H9 (cell line): ENCODE measurements at regions not wholly inside any gene's neighbourhood (a gene's known extent, or its start where the extent isn't known, plus 50 kb on each side); places are given as distances from the start of the nearest gene placed in this dataset.

ENCODE experiments used
- DNase-seq: peaks from one replicate; pipeline ENCODE4 v3.0.0-alpha.2; 2017
- H2AFZ ChIP-seq: one replicate; pipeline ENCODE4 v1.6.1; 2013; ENCODE audit warnings: mild to moderate bottlenecking, low read length, control low read depth, moderate library complexity
- H2AK5ac ChIP-seq: 2 replicates; pipeline ENCODE4 v1.6.1; 2013; ENCODE audit warnings: low read length, control low read depth, mixed read lengths; ENCODE audit not compliant: insufficient read length
- H2BK120ac ChIP-seq: one replicate; pipeline ENCODE4 v1.6.1; 2013; ENCODE audit warnings: low read depth, mild to moderate bottlenecking, low read length, control low read depth, inconsistent platforms; ENCODE audit not compliant: poor library complexity, severe bottlenecking
- H2BK12ac ChIP-seq: 2 replicates; pipeline ENCODE4 v1.6.1; 2013; ENCODE audit warnings: low read length, control low read depth, mixed read lengths, low read depth; ENCODE audit not compliant: insufficient read length
- H2BK15ac ChIP-seq: 2 replicates; pipeline ENCODE4 v1.6.1; 2013; ENCODE audit warnings: low read depth, low read length, control low read depth
- H2BK20ac ChIP-seq: one replicate; pipeline ENCODE4 v1.6.1; 2013; ENCODE audit warnings: low read depth, mild to moderate bottlenecking, low read length, control low read depth, inconsistent platforms; ENCODE audit not compliant: poor library complexity, severe bottlenecking
- H2BK5ac ChIP-seq: 2 replicates; pipeline ENCODE4 v1.6.1; 2013; ENCODE audit warnings: low read length, control low read depth, mixed read lengths; ENCODE audit not compliant: insufficient read length
- H3K14ac ChIP-seq: 2 replicates; pipeline ENCODE4 v1.6.1; 2013; ENCODE audit warnings: low read length, control low read depth; ENCODE audit not compliant: insufficient read depth
- H3K18ac ChIP-seq: 2 replicates; pipeline ENCODE4 v1.6.1; 2013; ENCODE audit warnings: low read depth, mild to moderate bottlenecking, mixed read lengths, low read length, control low read depth; ENCODE audit not compliant: insufficient read length
- H3K23ac ChIP-seq: 2 replicates; pipeline ENCODE4 v1.6.1; 2013; ENCODE audit warnings: low read length, control low read depth, mixed read lengths, low read depth; ENCODE audit not compliant: insufficient read length
- H3K23me2 ChIP-seq: 2 replicates; pipeline ENCODE4 v1.6.1; 2013; ENCODE audit warnings: low read depth, mild to moderate bottlenecking, mixed read lengths, low read length, control low read depth; ENCODE audit not compliant: insufficient read length, poor library complexity, severe bottlenecking
- H3K27ac ChIP-seq: 2 replicates; pipeline ENCODE4 v1.5.1; 2013; ENCODE audit warnings: low read length, control low read depth, mixed read lengths, low read depth; ENCODE audit not compliant: insufficient read length
- H3K27me3 ChIP-seq: 2 replicates; pipeline ENCODE4 v1.6.1; 2013; ENCODE audit warnings: low read length, control low read depth, inconsistent platforms; ENCODE audit not compliant: insufficient read depth
- H3K4ac ChIP-seq: 2 replicates; pipeline ENCODE4 v1.6.1; 2013; ENCODE audit warnings: low read depth, mild to moderate bottlenecking, control low read depth, inconsistent platforms, low read length, moderate library complexity
- H3K4me1 ChIP-seq: 2 replicates; pipeline ENCODE4 v1.6.1; 2013; ENCODE audit warnings: low read length, control low read depth, inconsistent platforms; ENCODE audit not compliant: insufficient read depth
- H3K4me2 ChIP-seq: 2 replicates; pipeline ENCODE4 v1.6.1; 2013; ENCODE audit warnings: low read length, control low read depth, mixed read lengths; ENCODE audit not compliant: insufficient read length, insufficient read depth
- H3K56ac ChIP-seq: 2 replicates; pipeline ENCODE4 v1.6.1; 2013; ENCODE audit warnings: low read depth, mild to moderate bottlenecking, mixed read lengths, low read length, control low read depth; ENCODE audit not compliant: insufficient read length
- H3K79me1 ChIP-seq: 2 replicates; pipeline ENCODE4 v1.6.1; 2013; ENCODE audit warnings: low read depth, mild to moderate bottlenecking, moderate library complexity, low read length, control low read depth, inconsistent platforms; ENCODE audit not compliant: insufficient read depth, poor library complexity, severe bottlenecking
- H3K79me2 ChIP-seq: 2 replicates; pipeline ENCODE4 v1.6.1; 2013; ENCODE audit warnings: low read length, control low read depth, inconsistent platforms; ENCODE audit not compliant: insufficient read depth
- H3K9ac ChIP-seq: 2 replicates; pipeline ENCODE4 v1.6.1; 2013; ENCODE audit warnings: low read length, control low read depth, mixed read lengths; ENCODE audit not compliant: insufficient read length; ENCODE audit errors: extremely low read depth
- H3K9me3 ChIP-seq: one replicate; pipeline ENCODE4 v1.6.1; 2013; ENCODE audit warnings: low read depth, low read length, inconsistent platforms; ENCODE audit not compliant: control insufficient read depth
- H3T11ph ChIP-seq: one replicate; pipeline ENCODE4 v1.6.1; 2013; ENCODE audit warnings: mild to moderate bottlenecking, low read length, control low read depth, inconsistent platforms
- H4K20me1 ChIP-seq: one replicate; pipeline ENCODE4 v1.6.1; 2013; ENCODE audit not compliant: control insufficient read depth, insufficient read length, insufficient read depth
- H4K5ac ChIP-seq: 2 replicates; pipeline ENCODE4 v1.6.1; 2013; ENCODE audit warnings: low read depth, mild to moderate bottlenecking, mixed read lengths, low read length, control low read depth; ENCODE audit not compliant: insufficient read length
- H4K8ac ChIP-seq: replicated peaks from 2 replicates; pipeline ENCODE4 v1.6.1; 2013; ENCODE audit warnings: low read length, control low read depth, mixed read lengths, low read depth; ENCODE audit not compliant: insufficient read length
- H4K91ac ChIP-seq: 2 replicates; pipeline ENCODE4 v1.6.1; 2013; ENCODE audit warnings: low read depth, mild to moderate bottlenecking, moderate library complexity, mixed read lengths, low read length, control low read depth; ENCODE audit not compliant: insufficient read length
- H3K27ac Mint-ChIP-seq, 3 experiments: 2 replicates in 2 of 3; 3 replicates in 1 of 3; pipeline ENCODE4 v1.8.0; 2020 to 2021; ENCODE audit warnings: mixed read lengths in 3 of 3, mild to moderate bottlenecking in 1 of 3, moderate library complexity in 1 of 3
- H3K27me3 Mint-ChIP-seq: 2 replicates; pipeline ENCODE4 v1.8.0; 2021; ENCODE audit warnings: low read depth, mild to moderate bottlenecking, moderate library complexity, mixed read lengths
- H3K36me3 Mint-ChIP-seq, 3 experiments: 2 replicates in 2 of 3; 3 replicates in 1 of 3; pipeline ENCODE4 v1.8.0; 2020 to 2021; ENCODE audit warnings: low read depth in 3 of 3, mixed read lengths in 3 of 3; ENCODE audit not compliant: insufficient read depth in 1 of 3
- H3K4me1 Mint-ChIP-seq, 2 experiments: 2 replicates each; pipeline ENCODE4 v1.8.0; 2020; ENCODE audit warnings: mixed read lengths in 2 of 2
- H3K4me3 Mint-ChIP-seq, 2 experiments: 2 replicates in 1 of 2; 3 replicates in 1 of 2; pipeline ENCODE4 v1.8.0; 2020 to 2021; ENCODE audit warnings: mild to moderate bottlenecking in 2 of 2, mixed read lengths in 2 of 2, moderate library complexity in 1 of 2
- H3K9me3 Mint-ChIP-seq, 2 experiments: 2 replicates in 1 of 2; 3 replicates in 1 of 2; pipeline ENCODE4 v1.8.0; 2020; ENCODE audit warnings: mild to moderate bottlenecking in 2 of 2, mixed read lengths in 2 of 2, moderate library complexity in 1 of 2
- WGBS: extraction: QIAGEN DNeasy Blood & Tissue Kit; methylation state at CpG from one replicate; pipeline ENCODE4 v1.1.7; 2013; ENCODE audit warnings: missing lambda C conversion rate, low lambda C conversion rate, mixed read lengths; ENCODE audit not compliant: insufficient read length; ENCODE audit errors: extremely low coverage; 5-methylcytosine and 5-hydroxymethylcytosine counted together
- TF ChIP-seq, protein P1 (sequence below): fragments of 200-600 bp; sonication (generic); conservative IDR thresholded peaks from 3 replicates; pipeline ENCODE4 v1.8.0; 2021; ENCODE audit warnings: antibody characterized with exemption, mild to moderate bottlenecking

DNA sequence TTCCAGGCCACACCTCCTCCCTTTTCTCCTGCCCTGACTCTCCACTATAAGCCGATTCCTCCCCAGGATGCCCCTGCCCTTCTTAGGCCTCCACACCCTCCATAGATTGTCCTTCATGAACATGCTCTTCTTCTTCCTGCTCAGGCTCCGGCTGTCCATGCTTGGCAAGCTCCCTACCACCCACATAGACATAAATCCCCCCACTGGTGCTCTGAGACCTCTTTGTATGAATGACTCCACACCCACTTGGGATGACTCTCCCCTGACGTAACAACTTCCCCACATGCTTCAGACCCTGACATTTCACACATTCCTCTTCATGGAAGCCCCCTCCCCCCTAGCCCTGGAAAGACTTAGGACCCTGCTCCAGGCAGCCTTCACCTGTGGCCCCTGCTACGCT lies 542.5 kb upstream of the LARGE1 start:
- H3K14ac ChIP-seq: no peak overlapping the region; the same call in 1 of the 2 replicates
- no peak overlapping the region for H3K56ac ChIP-seq
- H3K23me2 ChIP-seq: no peaks in the 10 kb centered on the region
- no peaks in the 10 kb centered on the region for H3K79me1 ChIP-seq
- no peak overlapping the region for H3K4me2 ChIP-seq
- H3T11ph ChIP-seq: no peak overlapping the region
- H4K91ac ChIP-seq: no peak overlapping the region
- H3K36me3 Mint-ChIP-seq: no peaks in the 10 kb centered on the region
- H2AFZ ChIP-seq: no peak overlapping the region
- no peaks in the 10 kb centered on the region for H3K4me1 ChIP-seq
- H4K5ac ChIP-seq: no peak overlapping the region
- H2BK15ac ChIP-seq: no peak overlapping the region
- H2BK120ac ChIP-seq: no peak overlapping the region
- no peak overlapping the region for H3K4ac ChIP-seq
- no CpG with 5 or more reads among the region's 4 CpGs for WGBS
- TF ChIP-seq, protein P1, sequence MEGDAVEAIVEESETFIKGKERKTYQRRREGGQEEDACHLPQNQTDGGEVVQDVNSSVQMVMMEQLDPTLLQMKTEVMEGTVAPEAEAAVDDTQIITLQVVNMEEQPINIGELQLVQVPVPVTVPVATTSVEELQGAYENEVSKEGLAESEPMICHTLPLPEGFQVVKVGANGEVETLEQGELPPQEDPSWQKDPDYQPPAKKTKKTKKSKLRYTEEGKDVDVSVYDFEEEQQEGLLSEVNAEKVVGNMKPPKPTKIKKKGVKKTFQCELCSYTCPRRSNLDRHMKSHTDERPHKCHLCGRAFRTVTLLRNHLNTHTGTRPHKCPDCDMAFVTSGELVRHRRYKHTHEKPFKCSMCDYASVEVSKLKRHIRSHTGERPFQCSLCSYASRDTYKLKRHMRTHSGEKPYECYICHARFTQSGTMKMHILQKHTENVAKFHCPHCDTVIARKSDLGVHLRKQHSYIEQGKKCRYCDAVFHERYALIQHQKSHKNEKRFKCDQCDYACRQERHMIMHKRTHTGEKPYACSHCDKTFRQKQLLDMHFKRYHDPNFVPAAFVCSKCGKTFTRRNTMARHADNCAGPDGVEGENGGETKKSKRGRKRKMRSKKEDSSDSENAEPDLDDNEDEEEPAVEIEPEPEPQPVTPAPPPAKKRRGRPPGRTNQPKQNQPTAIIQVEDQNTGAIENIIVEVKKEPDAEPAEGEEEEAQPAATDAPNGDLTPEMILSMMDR: no peak
- no peak overlapping the region for H4K8ac ChIP-seq
- H3K79me2 ChIP-seq: no peaks in the 10 kb centered on the region
- no peak overlapping the region for H3K18ac ChIP-seq
- H3K27me3 Mint-ChIP-seq: peaks cover 14% of the 10 kb centered on the region
- H2AK5ac ChIP-seq: no peak overlapping the region
- H4K20me1 ChIP-seq: no peaks in the 10 kb centered on the region
- H3K4me3 Mint-ChIP-seq: no peak overlapping the region
- H2BK5ac ChIP-seq: no peak overlapping the region
- peaks cover 0 to 4% of the 10 kb centered on the region in 2 experiments; a peak in 2 of 5 replicates for H3K9me3 Mint-ChIP-seq
- no peak overlapping the region for H2BK20ac ChIP-seq
- H3K9me3 ChIP-seq: no peaks in the 10 kb centered on the region
- no peak overlapping the region for H3K9ac ChIP-seq
- no peak overlapping the region for H3K23ac ChIP-seq
- no peaks in the 10 kb centered on the region for H3K4me1 Mint-ChIP-seq
- H2BK12ac ChIP-seq: no peak overlapping the region
- no peak for DNase-seq
- H3K27ac Mint-ChIP-seq: no peak overlapping the region
- no peak overlapping the region for H3K27ac ChIP-seq
- H3K27me3 ChIP-seq: no peaks in the 10 kb centered on the region
